ENCODE measurements at regions not wholly inside any gene's neighbourhood (a gene's known extent, or its start where the extent isn't known, plus 50 kb on each side); places are given as distances from the start of the nearest gene placed in this dataset.

GRCh38 chr14:42703501-42703900 lies 1096.8 kb downstream of the LRFN5 start:
- TF ChIP-seq CTCF (conservative IDR thresholded peaks at IDR 0.05 in 1 of 2, IDR thresholded peaks at IDR 0.05 in 1 of 2; ENCODE audit: low read depth in 1 of 2, low read length in 2 of 2) (no peak), EZH2 (IDR thresholded peaks at IDR 0.05; ENCODE audit: low read length, missing control alignments) (no peak)
